OCI-LY1 (cell line): ENCODE measurements at regions not wholly inside any gene's neighbourhood (a gene's known extent, or its start where the extent isn't known, plus 50 kb on each side); places are given as distances from the start of the nearest gene placed in this dataset.

ENCODE experiments used
- H2AFZ ChIP-seq: fragments of 200-600 bp; sonication (generic), shearing (Covaris generic); 2 replicates; pipeline ENCODE4 v1.6.0; 2014; ENCODE audit warnings: antibody characterized with exemption, mild to moderate bottlenecking, low read length
- H3F3A ChIP-seq: fragments of 200-600 bp; sonication (generic), shearing (Covaris generic); 2 replicates; pipeline ENCODE4 v1.6.0; 2014; ENCODE audit warnings: mild to moderate bottlenecking, antibody characterized with exemption, low read length, moderate library complexity; ENCODE audit not compliant: insufficient read depth
- H3K27ac ChIP-seq: fragments of 200-600 bp; sonication (generic); 2 replicates; pipeline ENCODE4 v1.5.1; 2014; ENCODE audit warnings: low read length, mixed run types, mild to moderate bottlenecking, low read depth; ENCODE audit not compliant: poor library complexity, severe bottlenecking
- H3K27me3 ChIP-seq: fragments of 200-600 bp; sonication (generic); 2 replicates; pipeline ENCODE4 v1.6.0; 2014; ENCODE audit warnings: antibody characterized with exemption, mild to moderate bottlenecking, low read length, moderate library complexity; ENCODE audit not compliant: insufficient read depth
- H3K36me3 ChIP-seq: fragments of 200-600 bp; sonication (generic); 2 replicates; pipeline ENCODE4 v1.6.1; 2014; ENCODE audit warnings: mild to moderate bottlenecking, antibody characterized with exemption, low read length, moderate library complexity, mixed read lengths; ENCODE audit not compliant: insufficient read depth
- H3K4me1 ChIP-seq: fragments of 200-600 bp; sonication (generic); 2 replicates; pipeline ENCODE4 v1.5.1; 2014; ENCODE audit warnings: mild to moderate bottlenecking, low read length, moderate library complexity; ENCODE audit not compliant: insufficient read depth, severe bottlenecking
- H3K4me2 ChIP-seq: fragments of 200-600 bp; sonication (generic), shearing (Covaris generic); 2 replicates; pipeline ENCODE4 v1.6.1; 2014; ENCODE audit warnings: low read length
- H3K4me3 ChIP-seq: fragments of 200-600 bp; sonication (generic); 2 replicates; pipeline ENCODE4 v1.5.1; 2014; ENCODE audit warnings: low read length, low read depth, mild to moderate bottlenecking, mixed read lengths; ENCODE audit not compliant: poor library complexity, severe bottlenecking
- H3K79me2 ChIP-seq: fragments of 200-600 bp; shearing (Covaris generic); 2 replicates; pipeline ENCODE4 v1.6.1; 2016; ENCODE audit warnings: mixed run types, low read length, mixed read lengths; ENCODE audit not compliant: insufficient read depth
- H3K9ac ChIP-seq: fragments of 200-600 bp; sonication (generic), shearing (Covaris generic); 2 replicates; pipeline ENCODE4 v1.6.1; 2014; ENCODE audit warnings: mild to moderate bottlenecking, low read length, mixed read lengths
- H3K9me2 ChIP-seq: fragments of 200-600 bp; sonication (generic), shearing (Covaris generic); 2 replicates; pipeline ENCODE4 v1.6.1; 2014; ENCODE audit warnings: low read depth, mild to moderate bottlenecking, low read length, mixed read lengths
- H3K9me3 ChIP-seq: fragments of 200-600 bp; shearing (Covaris generic); 2 replicates; pipeline ENCODE4 v1.6.1; 2014; ENCODE audit warnings: low read length, mixed read lengths
- H4K20me1 ChIP-seq: fragments of 200-600 bp; sonication (generic), shearing (Covaris generic); 2 replicates; pipeline ENCODE4 v1.6.0; 2016; ENCODE audit warnings: mild to moderate bottlenecking, low read length; ENCODE audit not compliant: insufficient read depth
- CTCF ChIP-seq: fragments of 200-600 bp; sonication (generic), shearing (Covaris generic); IDR thresholded peaks from 2 replicates; pipeline ENCODE4 v1.5.1; 2017; ENCODE audit warnings: mild to moderate bottlenecking, antibody characterized with exemption, low read length, moderate library complexity, mixed read lengths
- EZH2 ChIP-seq: fragments of 200-600 bp; sonication (generic), shearing (Covaris generic); IDR thresholded peaks from 2 replicates; pipeline ENCODE4 v1.8.0; 2017; ENCODE audit warnings: borderline replicate concordance, mixed run types, mild to moderate bottlenecking, antibody characterized with exemption, low read length, moderate library complexity, mixed read lengths

GRCh38 chr18:51453594-51453993 is 256.1 kb upstream of the MEX3C start:
- Histone ChIP-seq H3K4me1 (no peaks in the 10 kb centered on the region), H3K27me3 (no peaks in the 10 kb centered on the region), H3K79me2 (no peaks in the 10 kb centered on the region), H2AFZ (no peak overlapping the region), H3K9me2 (no peaks in the 10 kb centered on the region), H3K4me2 (no peak overlapping the region), H3F3A (no peaks in the 10 kb centered on the region), H3K9ac (no peak overlapping the region), H3K4me3 (no peak overlapping the region), H3K27ac (no peak overlapping the region), H3K36me3 (no peaks in the 10 kb centered on the region), H3K9me3 (no peaks in the 10 kb centered on the region), H4K20me1 (no peaks in the 10 kb centered on the region)
- TF ChIP-seq EZH2 (no peak), CTCF (no peak)

GRCh38 chr18:51458861-51459260 is 261.4 kb upstream of the MEX3C start:
- Histone ChIP-seq H3K79me2 (no peaks in the 10 kb centered on the region), H3K36me3 (no peaks in the 10 kb centered on the region)

GRCh38 chr18:51461956-51462355 is 264.5 kb upstream of the MEX3C start:
- no peak overlapping the region for H3K4me3 ChIP-seq
- no peaks in the 10 kb centered on the region for H3K9me2 ChIP-seq
- H3K79me2 ChIP-seq: no peaks in the 10 kb centered on the region
- no peak overlapping the region for H3K4me2 ChIP-seq
- TF ChIP-seq CTCF: no peak
- TF ChIP-seq EZH2: no peak
- no peaks in the 10 kb centered on the region; the same call in 1 of the 2 replicates for H3K36me3 ChIP-seq
- H3K9ac ChIP-seq: no peak overlapping the region
- no peak overlapping the region for H2AFZ ChIP-seq
- no peaks in the 10 kb centered on the region for H3F3A ChIP-seq
- H3K27me3 ChIP-seq: no peaks in the 10 kb centered on the region; the same call in 1 of the 2 replicates
- H3K4me1 ChIP-seq: no peaks in the 10 kb centered on the region
- H4K20me1 ChIP-seq: no peaks in the 10 kb centered on the region
- no peaks in the 10 kb centered on the region for H3K9me3 ChIP-seq
- H3K27ac ChIP-seq: no peak overlapping the region

More at GRCh38 chr18:51458861-51459260, 261.4 kb upstream of the MEX3C start:
- H3K27ac ChIP-seq: no peak overlapping the region
- no peak overlapping the region for H3K9ac ChIP-seq
- no peak overlapping the region for H3K4me2 ChIP-seq
- no peaks in the 10 kb centered on the region for H4K20me1 ChIP-seq
- no peaks in the 10 kb centered on the region for H3K9me2 ChIP-seq
- no peak overlapping the region for H3K4me3 ChIP-seq
- no peaks in the 10 kb centered on the region for H3F3A ChIP-seq
- no peaks in the 10 kb centered on the region for H3K4me1 ChIP-seq
- no peak overlapping the region for H2AFZ ChIP-seq
- TF ChIP-seq EZH2 (no peak), CTCF (no peak)
- no peaks in the 10 kb centered on the region for H3K9me3 ChIP-seq
- H3K27me3 ChIP-seq: no peaks in the 10 kb centered on the region
